GM18498 (cell line): ENCODE measurements at regions not wholly inside any gene's neighbourhood (a gene's known extent, or its start where the extent isn't known, plus 50 kb on each side); places are given as distances from the start of the nearest gene placed in this dataset.
"Not testable (repeated sequence)": the region's sequence is repeated elsewhere in the genome, so short reads cannot be mapped to it uniquely, and the experiment has no call there.

Experiments
- ATAC-seq: cut with Tn5 transposase; IDR thresholded peaks from one replicate; pipeline ENCODE4 v1.9.1; 2021; ENCODE audit warnings: mild to moderate bottlenecking, moderate library complexity; ENCODE audit not compliant: unreplicated experiment

DNA sequence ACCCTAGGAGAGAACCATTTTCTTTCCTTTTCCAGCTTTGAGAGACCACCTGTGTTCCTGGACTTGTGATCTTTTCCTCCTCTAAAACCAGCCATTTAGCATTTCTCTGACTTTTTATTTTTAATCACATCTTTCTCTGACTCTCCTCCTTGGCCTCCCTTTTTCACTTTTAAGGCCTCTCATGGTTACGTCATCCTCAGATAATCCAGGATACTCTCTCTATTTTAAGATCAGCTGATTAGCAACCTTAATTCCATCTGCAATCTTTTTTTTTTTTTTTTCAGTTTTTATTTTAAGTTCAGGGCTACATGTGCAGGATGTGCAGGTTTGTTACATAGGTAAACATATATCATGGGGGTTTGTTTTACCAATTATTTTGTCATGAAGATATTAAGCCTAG, 54.0 kb downstream of the RFPL4B start:
- no peak for ATAC-seq

- no peak for ATAC-seq
Observed at GRCh38 chr6:112407101-112407590, 60.0 kb downstream of the RFPL4B start.

GRCh38 chr6:112408522-112408921, 61.4 kb downstream of the RFPL4B start:
- ATAC-seq = no peak

- no peak for ATAC-seq
Observed at GRCh38 chr6:112409311-112409710, 62.2 kb downstream of the RFPL4B start.

DNA sequence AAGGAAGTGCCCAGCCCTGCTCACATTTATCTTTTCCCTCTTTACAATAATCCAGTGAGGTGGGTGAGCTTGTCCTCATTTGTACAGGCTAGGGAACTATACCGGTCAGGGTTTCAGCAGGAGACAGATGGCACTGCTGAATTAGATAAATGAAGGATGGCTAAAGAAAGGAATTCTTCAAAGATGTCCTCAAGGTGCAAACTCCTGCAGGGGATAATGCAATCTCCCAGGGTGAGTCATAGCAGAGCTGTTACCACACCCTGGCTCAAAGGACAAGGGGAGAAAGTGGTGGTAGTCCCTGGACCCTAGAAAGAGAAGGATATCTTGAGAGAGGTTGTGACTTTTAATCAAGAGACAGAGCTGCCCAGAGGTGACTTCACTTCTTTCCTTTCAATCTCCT, 66.7 kb downstream of the RFPL4B start:
- no peak for ATAC-seq

DNA sequence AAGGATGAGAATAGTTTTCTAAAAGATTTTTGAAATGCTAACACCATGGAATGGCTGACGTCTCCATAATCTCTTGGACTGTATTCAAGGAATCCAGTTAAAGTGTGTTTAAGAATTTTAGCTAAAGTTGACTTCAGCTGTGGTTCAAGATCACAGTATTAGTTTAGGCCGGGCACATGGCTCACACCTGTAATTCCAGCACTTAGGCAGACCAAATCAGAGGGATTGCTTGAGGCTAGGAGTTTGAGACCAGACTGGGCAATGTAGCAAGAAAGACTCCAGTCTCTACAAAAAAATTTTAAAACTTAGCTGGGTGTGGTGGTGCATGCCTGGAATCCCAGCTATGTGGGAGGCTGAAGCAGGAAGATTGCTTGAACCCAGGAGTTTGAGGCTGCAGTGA, 68.2 kb downstream of the RFPL4B start:
- ATAC-seq = no peak

DNA sequence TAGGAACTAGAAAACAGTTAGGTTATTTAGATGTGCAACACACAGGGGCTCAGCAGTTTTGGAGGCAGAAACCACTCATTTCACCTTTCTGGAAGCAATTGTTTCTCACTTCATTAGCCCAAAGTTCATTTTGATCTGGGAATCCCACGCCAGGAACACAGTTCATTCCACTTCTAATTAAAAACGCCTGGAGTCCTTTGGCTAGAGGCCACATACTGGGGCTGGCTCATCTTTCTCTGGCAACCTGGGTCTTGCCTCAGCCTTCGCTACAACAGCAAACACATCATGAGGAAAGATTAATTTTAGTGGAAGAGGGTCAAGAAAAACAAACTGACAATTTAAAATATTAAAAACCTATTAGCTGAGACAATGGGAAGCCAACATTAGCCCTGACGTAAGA, 69.7 kb downstream of the RFPL4B start:
- ATAC-seq = no peak

DNA sequence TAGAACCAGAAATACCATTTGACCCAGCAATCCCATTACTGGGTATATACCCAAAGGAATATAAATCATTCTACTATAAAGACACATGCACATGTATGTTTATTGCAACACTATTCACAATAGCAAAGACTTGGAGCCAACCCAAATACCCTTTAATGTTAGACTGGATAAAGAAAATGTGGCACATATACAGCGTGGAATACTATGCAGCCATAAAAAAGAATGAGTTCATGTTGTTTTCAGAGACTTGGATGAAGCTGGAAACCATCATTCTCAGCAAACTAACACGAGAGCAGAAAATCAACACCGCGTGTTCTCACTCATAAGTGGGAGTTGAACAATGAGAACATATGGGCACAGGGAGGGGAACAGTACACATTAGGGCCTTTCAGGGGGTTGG, 79.9 kb downstream of the RFPL4B start:
- not testable (repeated sequence) for ATAC-seq

DNA sequence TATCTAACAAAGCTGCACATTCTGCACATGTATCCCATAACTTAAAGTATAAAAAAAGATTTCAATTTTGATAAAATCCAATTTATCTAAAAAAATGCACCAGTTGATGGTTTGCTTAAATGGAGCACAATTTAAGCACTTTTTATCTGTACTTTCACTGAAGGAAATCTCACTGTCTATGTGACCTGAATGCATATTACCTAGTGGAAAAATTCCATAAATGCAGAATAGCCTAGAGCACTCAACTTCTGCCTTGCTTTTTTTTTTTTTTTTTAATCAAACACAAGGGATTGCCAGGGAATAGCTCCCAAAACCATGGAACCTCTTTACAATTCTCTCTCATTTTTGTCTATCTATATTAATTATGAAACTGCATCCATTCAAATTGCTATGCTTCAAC, 80.4 kb downstream of the RFPL4B start:
- ATAC-seq = no peak

GRCh38 chr6:112428477-112428876, 81.3 kb downstream of the RFPL4B start:
- no peak for ATAC-seq

GRCh38 chr6:112429226-112429625, 82.1 kb downstream of the RFPL4B start:
- ATAC-seq = no peak

GRCh38 chr6:112431803-112432202, 84.7 kb downstream of the RFPL4B start:
- ATAC-seq = no peak

DNA sequence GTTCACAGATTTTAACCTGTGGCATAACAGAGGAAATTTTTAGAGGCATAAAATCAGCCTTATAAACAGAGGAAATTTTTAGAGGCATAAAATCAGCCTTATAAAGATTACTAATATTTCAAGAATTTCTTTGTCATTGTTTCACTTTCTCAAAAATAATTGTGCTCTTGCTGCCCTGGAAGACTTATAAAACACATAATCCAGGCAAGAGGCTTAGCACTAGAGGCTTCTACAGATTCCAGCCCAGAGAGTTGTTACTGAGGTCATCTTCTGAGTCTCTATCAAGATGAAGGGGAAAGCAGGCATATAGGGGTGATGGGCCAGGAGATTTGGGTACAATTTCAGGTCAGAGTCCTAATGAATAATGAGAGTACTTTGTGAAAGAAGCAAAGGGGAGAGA, 85.7 kb downstream of the RFPL4B start:
- ATAC-seq = no peak

DNA sequence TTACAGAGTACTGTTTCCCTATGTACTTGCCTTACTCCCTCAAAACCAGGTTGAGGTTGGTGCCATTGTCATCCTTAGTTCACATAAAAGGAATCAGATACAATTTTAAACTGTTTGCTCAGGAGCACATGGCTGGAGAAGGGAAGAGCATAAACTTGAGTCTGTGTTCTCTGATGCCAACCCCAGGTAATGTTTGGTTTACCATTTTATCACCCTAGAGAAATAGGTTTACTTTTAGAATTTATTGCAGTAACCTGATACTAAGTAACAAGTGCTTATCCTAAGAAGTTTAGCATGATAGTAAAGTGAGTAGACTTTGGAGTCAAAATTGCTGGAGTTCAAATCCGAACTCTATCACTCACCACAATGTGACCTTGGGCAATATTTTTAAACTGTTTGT, 86.3 kb downstream of the RFPL4B start:
- no peak for ATAC-seq

GRCh38 chr6:112434896-112435435, 87.8 kb downstream of the RFPL4B start:
- ATAC-seq = no peak

DNA sequence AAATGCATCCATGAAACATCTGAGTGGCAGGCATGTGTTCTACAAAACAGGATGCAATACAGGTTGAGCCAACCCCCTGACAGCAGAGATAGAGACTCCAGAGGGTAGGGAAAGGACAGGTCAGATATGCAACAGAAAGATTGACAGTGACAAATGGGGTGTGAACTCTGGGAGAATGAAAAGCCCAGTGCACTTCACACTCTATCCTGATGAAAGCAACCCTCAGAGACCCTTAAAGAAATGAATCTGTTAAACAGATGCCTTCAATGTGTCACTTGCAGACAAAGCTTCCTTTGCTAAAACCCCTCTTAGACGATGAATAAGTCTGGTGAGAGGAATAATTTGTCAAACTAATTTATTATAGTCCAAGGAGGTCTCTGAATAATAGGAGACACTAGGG, 89.9 kb downstream of the RFPL4B start:
- no peak for ATAC-seq

DNA sequence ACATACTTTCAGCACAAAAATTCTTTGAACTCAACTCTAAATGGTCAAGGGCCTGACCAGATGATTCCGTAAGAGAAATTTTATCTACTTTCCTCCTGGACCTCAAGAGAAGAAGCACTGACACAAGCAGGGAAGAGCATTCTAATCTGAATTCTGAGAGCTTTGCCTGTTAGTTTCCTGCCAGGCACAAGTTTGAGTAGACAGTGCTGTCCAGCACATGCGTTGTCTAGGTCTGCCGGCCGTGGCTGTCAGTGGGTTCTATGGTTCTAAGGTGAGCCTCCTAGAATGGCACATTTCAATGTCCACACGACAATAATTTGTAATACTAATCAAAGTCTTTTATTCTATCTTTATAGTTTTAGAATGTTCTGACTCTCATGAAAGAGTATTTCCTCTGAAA, 91.9 kb downstream of the RFPL4B start:
- no peak for ATAC-seq

DNA sequence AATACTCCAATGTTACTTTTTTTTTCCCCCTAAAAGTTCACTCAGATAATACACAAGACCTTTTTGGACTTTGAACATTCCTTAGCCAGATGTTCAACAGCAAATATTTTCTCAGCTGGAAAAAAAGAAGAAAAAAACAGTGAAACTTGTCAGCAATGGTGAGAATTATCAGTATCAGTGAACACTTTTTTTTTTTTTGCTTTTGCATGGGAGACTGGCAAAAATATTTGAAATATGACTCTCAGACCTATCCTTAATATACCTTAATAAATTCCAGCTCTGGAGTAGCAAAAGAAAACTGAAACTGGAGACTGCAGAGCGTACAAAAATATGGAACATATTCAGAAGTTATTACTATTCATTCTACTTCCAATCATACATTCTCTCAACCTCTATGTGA, 92.3 kb downstream of the RFPL4B start:
- no peak for ATAC-seq

DNA sequence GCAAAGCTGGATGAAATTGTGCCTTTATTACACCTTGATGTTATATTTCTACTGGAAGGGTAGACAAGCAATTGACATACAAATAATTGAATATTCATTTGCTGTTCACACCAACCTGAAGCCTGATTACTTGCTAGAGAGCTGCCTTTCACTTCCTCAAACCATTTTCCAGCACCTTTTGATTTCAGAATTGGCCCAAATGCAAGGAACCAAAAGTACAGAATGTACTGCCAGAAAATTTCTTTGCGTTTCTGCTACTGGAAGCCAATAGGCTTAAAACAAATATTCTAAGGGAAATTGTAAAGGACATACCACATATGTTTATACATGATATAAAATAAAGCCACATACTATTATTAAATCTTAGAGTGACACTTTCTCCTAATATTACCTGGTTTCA, 94.5 kb downstream of the RFPL4B start:
- no peak for ATAC-seq

- no peak for ATAC-seq
Observed at GRCh38 chr6:112443179-112444065, 96.3 kb downstream of the RFPL4B start.

- ATAC-seq = not testable (repeated sequence)
Observed at GRCh38 chr6:112448786-112449185, 101.7 kb downstream of the RFPL4B start.

- no peak for ATAC-seq
Observed at GRCh38 chr6:112450663-112451062, 103.5 kb downstream of the RFPL4B start.
